ENCODE measurements at regions not wholly inside any gene's neighbourhood (a gene's known extent, or its start where the extent isn't known, plus 50 kb on each side); places are given as distances from the start of the nearest gene placed in this dataset.

DNA sequence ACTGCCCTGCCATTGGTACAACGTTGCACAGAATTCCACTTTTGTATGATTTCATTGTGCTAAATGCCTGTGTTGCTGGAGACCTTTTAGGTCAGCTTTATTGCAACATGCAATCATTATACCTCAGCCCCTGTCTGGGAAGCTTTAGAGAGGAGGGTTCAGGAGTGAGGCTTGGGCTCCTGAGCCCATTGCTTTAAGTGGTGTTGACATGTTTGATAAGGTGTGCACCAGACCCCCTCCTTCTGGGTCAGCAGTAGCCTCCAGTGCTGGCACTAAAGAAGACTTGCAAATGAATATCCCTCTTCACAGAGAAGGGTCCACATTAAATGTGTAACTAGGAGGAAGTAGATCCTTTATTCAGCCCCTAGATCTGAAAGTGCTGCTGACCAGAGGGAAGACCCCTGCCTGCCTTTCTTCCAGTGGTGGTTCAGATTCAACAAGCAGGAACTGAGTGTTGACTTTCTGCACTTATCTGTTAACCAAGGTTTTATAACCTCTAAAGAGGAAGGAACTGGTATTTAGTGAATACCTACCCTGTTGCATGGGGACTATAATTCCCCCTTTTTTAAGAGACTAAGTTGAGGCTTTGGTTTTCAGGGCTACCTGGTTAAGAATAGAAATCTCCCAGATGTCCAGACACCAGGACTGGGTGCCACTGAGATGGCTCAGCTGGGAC lies 369.4 kb upstream of the IGFBP3 start:
- no peak for TF ChIP-seq ARNT (IDR thresholded peaks at IDR 0.05)
- TF ChIP-seq TARDBP (IDR thresholded peaks at IDR 0.05): no peak
- TF ChIP-seq L3MBTL2 (conservative IDR thresholded peaks at IDR 0.05): no peak
- TF ChIP-seq FOXM1 (IDR thresholded peaks at IDR 0.05; ENCODE audit: borderline replicate concordance): no peak
- no peak for TF ChIP-seq CTBP1 (IDR thresholded peaks at IDR 0.05; ENCODE audit: borderline replicate concordance)
- TF ChIP-seq SUZ12 (IDR thresholded peaks at IDR 0.05): no peak
- TF ChIP-seq SP1 (IDR thresholded peaks at IDR 0.05): no peak
- TF ChIP-seq BHLHE40 (IDR thresholded peaks at IDR 0.05; ENCODE audit: borderline replicate concordance): no peak
- TF ChIP-seq ELF4 (IDR thresholded peaks at IDR 0.05): no peak
- no peak for TF ChIP-seq LEF1 (IDR thresholded peaks at IDR 0.05; ENCODE audit: borderline replicate concordance)
- TF ChIP-seq NFRKB (IDR thresholded peaks at IDR 0.05): no peak
- no peak for TF ChIP-seq ZNF384 (IDR thresholded peaks at IDR 0.05)

Data from HEK293T (cell line).